ENCODE measurements at regions not wholly inside any gene's neighbourhood (a gene's known extent, or its start where the extent isn't known, plus 50 kb on each side); places are given as distances from the start of the nearest gene placed in this dataset.

GRCh38 chr1:14273811-14274210 is 324.7 kb upstream of the KAZN start:
- TF ChIP-seq CTCF (conservative IDR thresholded peaks at IDR 0.05; ENCODE audit: low read depth, low read length) (no peak), EZH2 (IDR thresholded peaks at IDR 0.05; ENCODE audit: borderline replicate concordance, low read depth, low read length, poor library complexity, severe bottlenecking) (no peak)

Data from A673 (cell line).